Calu3 (cell line): ENCODE measurements at regions not wholly inside any gene's neighbourhood (a gene's known extent, or its start where the extent isn't known, plus 50 kb on each side); places are given as distances from the start of the nearest gene placed in this dataset.

Experiments
- BruUV-seq: library from RNA; stranded (reverse); fragments of 400-500 nt; replicated peaks from 2 replicates; lab custom pipeline; 2021; lab: Mats Ljungman, UMichigan
- CTCF ChIA-PET: fragments of 300-600 bp; sonication (Branson Sonifier 250); formaldehyde crosslinking; loops from one replicate; lab custom pipeline; 2022; ENCODE audit warnings: antibody characterized with exemption; lab: Charles Lee
- DNase-seq: peaks from one replicate; pipeline ENCODE4 v3.0.0; 2022
- H3K27ac Mint-ChIP-seq: one replicate; pipeline ENCODE4 v1.8.0; 2022; ENCODE audit warnings: mixed read lengths; ENCODE audit not compliant: unreplicated experiment
- H3K27me3 Mint-ChIP-seq: one replicate; pipeline ENCODE4 v1.8.0; 2022; ENCODE audit warnings: mixed read lengths; ENCODE audit not compliant: unreplicated experiment
- H3K36me3 Mint-ChIP-seq: one replicate; pipeline ENCODE4 v1.8.0; 2022; ENCODE audit warnings: mild to moderate bottlenecking, moderate library complexity, mixed read lengths; ENCODE audit not compliant: insufficient read depth, unreplicated experiment
- H3K4me1 Mint-ChIP-seq: one replicate; pipeline ENCODE4 v1.8.0; 2022; ENCODE audit warnings: mild to moderate bottlenecking, low read depth, mixed read lengths; ENCODE audit not compliant: unreplicated experiment
- H3K4me3 Mint-ChIP-seq: one replicate; pipeline ENCODE4 v1.8.0; 2022; ENCODE audit warnings: mild to moderate bottlenecking, low read depth, moderate library complexity, mixed read lengths; ENCODE audit not compliant: unreplicated experiment
- H3K9me3 Mint-ChIP-seq: one replicate; pipeline ENCODE4 v1.8.0; 2022; ENCODE audit warnings: low read depth, mixed read lengths; ENCODE audit not compliant: unreplicated experiment
- CTCF ChIP-seq: fragments of 200-600 bp; IDR thresholded peaks from one replicate; pipeline ENCODE4 v1.8.0; 2022; ENCODE audit warnings: antibody characterized with exemption; ENCODE audit not compliant: unreplicated experiment
- intact Hi-C: fragments of 100-400 bp; cut with micrococcal nuclease; formaldehyde crosslinking; loops from one replicate; pipeline ENCODE4 v1.10.0; 2022; ENCODE audit not compliant: unreplicated experiment

- no peak overlapping the region for H3K4me3 Mint-ChIP-seq
- H3K27me3 Mint-ChIP-seq: no peaks in the 10 kb centered on the region
- intact Hi-C loops: no loop called here
- no peaks in the 10 kb centered on the region for H3K4me1 Mint-ChIP-seq
- TF ChIP-seq CTCF: no peak
- peaks cover 4% of the 10 kb centered on the region for H3K9me3 Mint-ChIP-seq
- CTCF ChIA-PET: no interaction called here
- no peak overlapping the region for H3K27ac Mint-ChIP-seq
- BruUV-seq: no TSS peak
- H3K36me3 Mint-ChIP-seq: no peaks in the 10 kb centered on the region
- DNase-seq: no peak
Observed at GRCh38 chr7:84553711-84554110, 359.1 kb upstream of the SEMA3A start.

- Mint-ChIP-seq H3K27ac (no peak overlapping the region), H3K27me3 (no peaks in the 10 kb centered on the region), H3K4me1 (no peaks in the 10 kb centered on the region), H3K36me3 (no peaks in the 10 kb centered on the region), H3K9me3 (no peaks in the 10 kb centered on the region), H3K4me3 (no peak overlapping the region)
- no peak for DNase-seq
- intact Hi-C loops: no loop called here
- BruUV-seq: no TSS peak
- TF ChIP-seq CTCF: no peak
- CTCF ChIA-PET: no interaction called here
Observed at GRCh38 chr7:84549409-84549808, 354.8 kb upstream of the SEMA3A start.

DNA sequence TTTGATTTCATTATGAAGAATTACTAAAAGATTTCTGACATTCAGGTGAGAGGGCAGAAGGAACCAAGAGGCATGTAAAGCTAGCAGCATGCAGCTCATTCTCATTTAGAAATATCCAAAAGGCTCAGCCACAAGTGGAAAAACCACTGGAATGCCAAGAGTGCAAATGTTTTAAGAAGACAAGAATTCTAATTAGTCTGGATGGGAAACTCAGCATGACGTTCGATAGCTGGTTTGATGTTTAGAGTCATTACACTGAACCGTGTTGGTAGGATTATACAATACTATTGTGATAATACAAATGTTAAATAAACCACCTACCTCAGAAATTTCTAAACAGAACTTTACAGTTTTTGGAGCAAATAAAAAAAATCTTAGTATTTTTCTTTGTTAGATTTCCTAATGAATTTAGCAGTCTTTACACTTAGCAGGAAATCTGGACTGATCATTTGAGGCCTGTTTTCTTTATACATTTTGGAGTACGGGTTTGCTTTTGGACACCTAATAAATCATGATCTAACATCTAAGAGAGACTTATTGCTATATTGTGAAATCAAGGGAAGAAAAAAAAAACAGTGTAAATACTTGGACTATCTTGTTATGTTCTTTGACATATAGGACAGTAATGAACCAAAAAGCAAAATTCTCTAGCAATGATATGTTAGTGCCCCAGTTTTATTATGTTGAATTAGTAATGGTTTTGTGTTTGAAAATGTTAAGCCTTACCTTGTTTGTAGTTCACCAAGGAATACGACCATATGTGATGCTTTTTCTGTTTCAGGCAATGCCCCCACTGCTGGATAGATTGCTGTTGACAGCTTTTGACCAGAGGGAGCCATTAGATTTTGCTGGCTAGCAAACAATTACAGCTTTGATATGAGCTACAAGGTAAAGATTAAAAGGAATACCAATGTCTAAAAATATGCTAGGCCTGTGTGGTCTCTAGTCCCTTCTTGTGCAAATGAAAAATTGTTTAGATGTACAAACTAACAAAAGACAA is 354.1 kb upstream of the SEMA3A start:
- DNase-seq: no peak
- intact Hi-C loops: no loop called here
- Mint-ChIP-seq H3K36me3 (no peaks in the 10 kb centered on the region), H3K27me3 (no peaks in the 10 kb centered on the region), H3K9me3 (no peaks in the 10 kb centered on the region), H3K4me3 (no peak overlapping the region), H3K27ac (no peak overlapping the region), H3K4me1 (no peaks in the 10 kb centered on the region)
- CTCF ChIA-PET: no interaction called here
- TF ChIP-seq CTCF: no peak
- BruUV-seq: no TSS peak

DNA sequence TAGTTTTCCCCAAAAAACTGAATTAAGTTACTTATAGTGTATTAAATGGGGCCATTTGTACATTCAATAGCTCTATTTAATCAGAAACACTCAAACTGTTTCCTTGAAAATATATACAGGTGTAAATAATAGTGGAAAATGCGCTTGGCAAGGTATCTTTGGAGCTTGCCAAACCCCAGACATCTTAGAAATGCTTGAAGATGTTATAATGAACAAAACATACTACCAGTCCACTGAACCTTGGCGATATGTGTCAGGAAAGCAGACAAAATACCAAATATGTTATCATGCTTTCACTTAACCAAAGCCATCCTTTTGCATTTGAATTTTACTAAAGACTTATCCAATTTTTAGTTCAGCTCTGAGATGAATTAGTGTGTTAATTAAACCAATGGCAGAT is 352.7 kb upstream of the SEMA3A start:
- BruUV-seq: no TSS peak
- intact Hi-C loops: no loop called here
- Mint-ChIP-seq H3K4me3 (no peak overlapping the region), H3K36me3 (no peaks in the 10 kb centered on the region), H3K4me1 (no peaks in the 10 kb centered on the region), H3K9me3 (no peaks in the 10 kb centered on the region), H3K27me3 (no peaks in the 10 kb centered on the region), H3K27ac (no peak overlapping the region)
- CTCF ChIA-PET: no interaction called here
- no peak for DNase-seq
- no peak for TF ChIP-seq CTCF
